ENCODE measurements at regions not wholly inside any gene's neighbourhood (a gene's known extent, or its start where the extent isn't known, plus 50 kb on each side); places are given as distances from the start of the nearest gene placed in this dataset.
"Not testable (repeated sequence)": the region's sequence is repeated elsewhere in the genome, so short reads cannot be mapped to it uniquely, and the experiment has no call there.

DNA sequence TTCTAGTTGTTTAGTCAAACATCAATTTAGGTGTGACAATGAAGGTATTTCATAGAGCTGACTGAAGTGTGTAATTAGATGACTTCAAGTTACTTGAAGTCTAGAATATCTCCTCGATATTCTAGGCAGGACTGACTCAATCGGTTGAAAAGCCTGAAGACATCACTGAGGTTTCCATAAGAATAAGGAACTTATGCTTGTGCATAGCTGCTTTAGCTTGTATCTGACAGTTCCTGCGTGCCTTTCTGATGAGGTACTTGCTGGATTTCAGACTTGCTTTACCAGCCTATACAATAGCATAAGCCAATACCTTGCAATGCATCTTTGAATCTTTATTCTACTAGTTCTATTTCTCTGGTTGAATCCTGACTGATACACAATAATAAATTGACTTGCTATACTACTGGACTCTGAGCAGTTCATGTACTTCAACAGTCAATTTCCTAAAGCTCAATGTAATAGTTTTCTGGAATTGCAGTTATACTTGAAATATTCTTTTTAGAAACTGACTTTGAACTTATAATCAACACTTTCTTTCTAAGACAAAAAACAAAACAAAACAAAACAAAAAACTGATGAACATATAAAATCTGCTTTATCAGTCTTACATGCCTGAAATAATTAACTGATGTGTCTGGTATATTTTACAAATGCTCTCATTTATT lies 1534.8 kb downstream of the SLITRK5 start:
- DNase-seq (ENCODE audit: low read depth in 2 of 2), result no peak

- no peak for DNase-seq (ENCODE audit: low read depth in 2 of 2)
Measured at GRCh38 chr13:89212186-89212585, 1541.0 kb downstream of the SLITRK5 start.

- no peak for DNase-seq (ENCODE audit: low read depth in 2 of 2)
Measured at GRCh38 chr13:89214185-89214584, 1543.0 kb downstream of the SLITRK5 start.

DNA sequence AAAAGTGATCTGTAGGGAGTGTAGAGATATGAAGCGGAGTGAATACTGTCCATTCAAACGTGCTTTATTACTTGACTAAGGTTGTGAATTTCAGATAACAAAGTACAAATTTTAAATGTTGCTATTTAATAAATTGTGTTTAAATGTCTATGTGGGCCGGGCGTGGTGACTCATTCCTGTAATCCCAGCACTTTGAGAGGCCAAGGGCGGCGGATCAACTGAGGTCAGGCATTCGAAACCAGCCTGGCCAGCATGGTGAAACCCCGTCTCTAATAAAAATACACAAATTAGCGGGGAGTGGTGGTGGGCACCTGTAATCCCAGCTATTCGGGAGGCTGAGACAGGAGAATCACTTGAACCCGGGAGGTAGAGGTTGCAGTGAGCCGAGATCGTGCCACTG lies 1544.1 kb downstream of the SLITRK5 start:
- not testable (repeated sequence) for DNase-seq (ENCODE audit: low read depth in 2 of 2)

GRCh38 chr13:89217813-89218212 lies 1546.6 kb downstream of the SLITRK5 start:
- no peak for DNase-seq (ENCODE audit: low read depth in 2 of 2)

DNA sequence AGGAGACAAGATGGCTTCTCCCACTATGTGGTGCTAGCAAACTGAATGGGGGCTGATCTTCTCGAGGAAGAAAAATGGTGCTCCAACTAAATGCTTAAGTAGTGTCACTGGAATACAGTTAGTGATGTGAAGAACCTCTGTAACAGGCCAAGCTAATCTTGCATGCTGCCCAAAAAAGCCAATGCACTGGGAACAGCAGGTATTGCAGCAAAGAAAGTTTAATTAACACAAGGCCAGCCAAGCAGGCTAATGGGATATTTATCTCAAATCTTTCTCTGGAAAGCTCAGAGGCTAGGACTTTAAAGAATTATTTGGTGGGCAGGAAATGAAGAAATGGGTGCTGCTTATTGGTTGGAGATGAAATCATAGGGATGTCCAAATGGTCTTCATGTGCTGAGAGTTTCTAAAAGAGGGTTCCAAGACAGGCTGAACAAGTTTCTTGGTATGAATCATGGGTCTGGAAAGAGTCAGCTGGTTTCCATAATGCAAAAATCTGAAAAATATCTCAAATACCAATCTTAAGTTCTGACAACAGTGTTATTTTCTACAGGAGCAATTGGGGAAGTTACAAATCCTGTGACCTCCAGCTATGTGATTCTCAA lies 1550.5 kb downstream of the SLITRK5 start:
- no peak for DNase-seq (ENCODE audit: low read depth in 2 of 2)

DNA sequence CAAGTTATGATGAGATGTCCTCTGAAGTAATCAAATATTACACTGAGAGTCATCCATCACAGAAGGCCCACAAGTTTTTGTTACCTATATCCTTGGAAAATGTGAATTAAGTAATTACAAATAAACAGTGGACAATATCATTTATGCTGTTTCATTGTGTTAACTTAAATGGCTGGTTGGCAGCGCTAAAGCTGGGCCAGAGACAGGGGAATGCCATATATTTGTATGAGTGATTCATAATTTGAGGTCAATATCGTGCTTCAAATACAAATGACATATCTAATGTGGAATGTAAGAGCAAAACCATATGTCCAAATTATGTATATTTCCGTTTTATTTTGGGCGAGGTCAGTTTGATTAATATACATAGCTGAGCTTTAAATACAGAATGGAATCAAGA lies 1556.2 kb downstream of the SLITRK5 start:
- DNase-seq (ENCODE audit: low read depth in 2 of 2), result no peak

GRCh38 chr13:89238496-89238895 lies 1567.3 kb downstream of the SLITRK5 start:
- no peak for DNase-seq (ENCODE audit: low read depth in 2 of 2)

- no peak for DNase-seq (ENCODE audit: low read depth in 2 of 2)
Measured at GRCh38 chr13:89239361-89240127, 1568.4 kb downstream of the SLITRK5 start.

DNA sequence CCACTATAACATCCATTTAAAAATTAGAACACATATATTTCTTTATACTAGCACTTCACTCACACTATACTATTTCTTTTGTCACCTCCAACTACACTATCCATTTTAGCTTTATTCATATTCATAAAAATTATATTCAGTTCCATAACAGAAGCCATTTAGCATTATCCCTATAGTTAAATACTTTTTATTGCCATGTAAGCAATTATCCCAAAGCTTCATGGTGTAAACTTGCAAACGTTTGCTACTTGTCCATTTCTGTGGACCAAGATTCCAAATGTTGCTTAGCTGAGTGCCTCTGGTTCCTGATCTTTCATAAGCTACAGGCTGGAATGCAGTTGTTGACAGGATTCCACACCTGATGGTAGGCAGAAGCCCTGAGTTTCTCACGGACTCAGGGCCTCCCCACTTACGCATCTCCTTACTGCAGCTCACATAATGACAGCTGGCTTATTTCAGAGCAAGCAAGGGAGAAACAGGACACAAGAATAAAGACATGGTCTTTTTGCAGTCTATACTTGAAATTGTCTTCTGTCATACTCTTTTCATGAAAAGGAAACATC lies 1584.8 kb downstream of the SLITRK5 start:
- no peak for DNase-seq (ENCODE audit: low read depth in 2 of 2)

DNA sequence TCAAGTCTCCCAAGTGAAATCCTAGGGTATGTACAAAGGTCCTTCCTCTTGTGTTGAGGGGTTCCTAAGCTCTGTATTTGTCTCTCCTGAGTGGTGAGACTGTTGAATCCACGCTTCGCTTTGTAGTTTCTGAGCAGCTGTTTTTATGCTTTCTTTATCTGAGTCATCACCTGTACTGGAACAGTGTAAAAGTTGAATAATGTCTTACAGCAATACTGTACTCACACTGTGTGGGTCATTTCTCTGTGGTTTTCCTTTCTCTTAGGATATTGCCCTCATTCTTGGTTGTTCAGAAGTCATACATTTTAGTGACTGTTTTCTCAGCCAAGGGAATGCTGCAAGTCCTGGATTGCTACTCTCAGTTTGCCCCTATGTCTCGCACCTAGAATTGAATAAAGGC lies 1596.6 kb downstream of the SLITRK5 start:
- no peak for DNase-seq (ENCODE audit: low read depth in 2 of 2)

DNA sequence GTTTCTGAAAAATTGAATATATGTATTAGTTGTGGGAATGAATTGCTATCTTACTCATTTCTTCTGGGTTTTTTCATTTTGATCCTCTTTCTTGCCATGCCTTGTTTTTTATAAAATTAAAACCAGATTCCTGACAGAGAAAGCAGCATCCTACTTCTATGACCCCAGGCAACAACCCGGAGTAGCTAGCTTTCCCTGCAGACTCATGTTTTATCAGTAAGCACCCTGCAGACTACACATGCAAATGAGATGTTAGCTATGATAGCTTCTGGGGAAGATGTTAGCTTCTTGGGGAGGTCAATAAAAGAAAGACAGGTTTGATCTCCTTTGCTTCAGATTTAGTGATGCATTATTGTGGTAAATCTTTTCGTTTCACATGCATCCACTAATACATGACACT lies 1598.6 kb downstream of the SLITRK5 start:
- DNase-seq (ENCODE audit: low read depth in 2 of 2), result no peak

DNA sequence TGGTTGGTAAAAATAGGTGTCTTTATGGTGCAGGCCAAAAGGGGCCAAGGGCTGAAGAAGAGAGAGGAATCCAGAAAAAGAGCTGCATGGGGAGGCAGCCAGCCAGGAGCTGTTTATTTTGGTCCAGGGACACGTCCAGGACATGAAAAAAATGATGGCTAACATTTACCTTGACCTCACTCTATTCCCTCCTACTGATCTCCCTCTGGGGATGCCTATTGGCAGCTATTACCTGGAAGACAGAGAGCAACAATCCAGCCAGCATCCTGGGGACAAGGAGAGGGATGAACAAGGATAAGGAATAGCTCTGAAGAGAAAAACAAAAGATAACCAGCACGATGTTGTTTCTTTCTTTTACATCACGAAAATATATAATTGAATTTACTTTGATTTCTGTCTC lies 1599.6 kb downstream of the SLITRK5 start:
- DNase-seq (ENCODE audit: low read depth in 2 of 2), result no peak

GRCh38 chr13:89279374-89279773 lies 1608.2 kb downstream of the SLITRK5 start:
- DNase-seq (ENCODE audit: low read depth in 2 of 2), result no peak

- no peak for DNase-seq (ENCODE audit: low read depth in 2 of 2)
Measured at GRCh38 chr13:89281331-89281730, 1610.2 kb downstream of the SLITRK5 start.

- no peak for DNase-seq (ENCODE audit: low read depth in 2 of 2)
Measured at GRCh38 chr13:89282241-89282640, 1611.1 kb downstream of the SLITRK5 start.

DNA sequence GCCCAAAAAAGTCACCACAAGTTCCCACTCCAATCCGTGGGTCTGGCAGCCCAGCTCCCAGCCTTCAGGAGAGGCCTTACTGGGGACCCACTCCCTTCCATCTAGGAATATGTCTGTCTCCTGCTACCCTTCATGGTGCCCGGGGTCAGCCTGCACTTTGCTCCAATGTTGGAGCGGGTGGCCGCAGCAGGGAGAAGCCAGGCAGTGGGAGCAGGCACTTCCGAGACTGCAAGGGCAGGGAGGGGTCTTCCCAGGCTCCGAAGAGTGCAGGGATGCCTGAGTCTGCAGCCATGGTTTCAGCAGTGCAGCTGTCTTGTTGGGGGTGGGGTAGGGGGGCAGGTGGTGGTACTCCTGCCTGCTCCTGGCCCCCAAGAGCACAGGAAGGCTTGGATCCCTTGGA lies 1616.2 kb downstream of the SLITRK5 start:
- DNase-seq (ENCODE audit: low read depth in 2 of 2), result no peak

GRCh38 chr13:89294115-89294867 lies 1623.1 kb downstream of the SLITRK5 start:
- no peak for DNase-seq (ENCODE audit: low read depth in 2 of 2)

- no peak for DNase-seq (ENCODE audit: low read depth in 2 of 2)
Measured at GRCh38 chr13:89307278-89307677, 1636.1 kb downstream of the SLITRK5 start.

DNA sequence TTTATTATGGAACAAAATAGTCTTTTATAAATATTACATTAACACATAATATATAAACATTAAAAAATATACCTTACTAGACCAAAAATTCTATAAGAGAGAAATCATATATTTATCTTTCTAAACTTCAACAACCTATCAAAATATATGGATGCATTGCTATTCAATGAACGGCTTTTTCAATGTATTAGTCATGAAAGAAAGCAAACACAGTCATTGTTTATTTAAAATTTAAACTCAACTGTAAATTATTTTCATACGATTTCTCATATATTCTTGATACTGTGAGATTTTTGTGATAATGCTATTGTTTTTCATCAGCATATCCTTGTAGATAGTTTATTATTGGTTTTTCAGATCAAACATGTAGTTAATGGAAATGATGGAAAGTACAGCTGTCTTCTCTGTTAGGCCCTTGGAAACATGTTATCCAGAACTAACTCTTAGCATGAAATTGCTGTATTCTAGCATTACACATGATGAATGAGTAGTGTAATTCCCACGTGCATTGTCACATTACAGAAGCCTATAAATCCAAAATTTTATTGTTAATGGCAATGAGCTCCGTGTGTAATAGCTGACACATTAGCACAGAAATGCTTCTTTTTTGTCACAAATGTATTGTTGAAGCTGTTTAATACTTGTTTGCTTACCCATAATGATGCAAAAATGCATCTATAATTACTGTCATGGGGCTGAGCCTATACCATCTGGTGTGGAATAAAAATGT lies 1639.9 kb downstream of the SLITRK5 start:
- no peak for DNase-seq (ENCODE audit: low read depth in 2 of 2)

GRCh38 chr13:89315287-89315686 lies 1644.1 kb downstream of the SLITRK5 start:
- no peak for DNase-seq (ENCODE audit: low read depth in 2 of 2)

All from activated CD4-positive, alpha-beta T cell treated with anti-CD3 and anti-CD28 coated beads for 24 hours (primary cell).